Activated CD8-positive, alpha-beta T cell treated with anti-CD3 and anti-CD28 coated beads for 36 hours (primary cell): ENCODE measurements at regions not wholly inside any gene's neighbourhood (a gene's known extent, or its start where the extent isn't known, plus 50 kb on each side); places are given as distances from the start of the nearest gene placed in this dataset.

Experiments
- ATAC-seq: fragments of 200-7000 bp; cut with Tn5 transposase; one replicate; pipeline ENCODE4 v1.10.0; 2021; ENCODE audit warnings: mild to moderate bottlenecking, moderate library complexity
- CTCF ChIA-PET: fragments of 350-600 bp; sonication (Branson Sonifier 250); formaldehyde crosslinking; loops from one replicate; lab custom pipeline; 2021; ENCODE audit warnings: antibody characterized with exemption; lab: Charles Lee
- POLR2A ChIA-PET: fragments of 350-600 bp; sonication (Branson Sonifier 250); formaldehyde crosslinking; loops from one replicate; lab custom pipeline; 2021; ENCODE audit warnings: antibody characterized with exemption; lab: Charles Lee
- DNase-seq: peaks from one replicate; pipeline ENCODE4 v3.0.0-alpha.2; 2020
- H3K27ac Mint-ChIP-seq: one replicate; pipeline ENCODE4 v1.8.0; 2021; ENCODE audit warnings: mild to moderate bottlenecking, mixed read lengths
- H3K27me3 Mint-ChIP-seq: one replicate; pipeline ENCODE4 v1.8.0; 2021; ENCODE audit warnings: mixed read lengths
- H3K36me3 Mint-ChIP-seq: one replicate; pipeline ENCODE4 v1.8.0; 2021; ENCODE audit warnings: low read depth, mixed read lengths
- H3K4me1 Mint-ChIP-seq: one replicate; pipeline ENCODE4 v1.8.0; 2021; ENCODE audit warnings: low read depth, mixed read lengths
- H3K4me3 Mint-ChIP-seq: one replicate; pipeline ENCODE4 v1.8.0; 2021; ENCODE audit warnings: mild to moderate bottlenecking, moderate library complexity, mixed read lengths
- H3K9me3 Mint-ChIP-seq: one replicate; pipeline ENCODE4 v1.8.0; 2021; ENCODE audit warnings: mixed read lengths
- intact Hi-C: fragments of 100-400 bp; cut with micrococcal nuclease; formaldehyde crosslinking; loops from one replicate; pipeline ENCODE4 v1.10.0; 2022
- TF ChIP-seq, protein P1 (sequence below): fragments of 200-600 bp; IDR thresholded peaks from one replicate; pipeline ENCODE4 v1.8.0; 2022; ENCODE audit warnings: antibody characterized with exemption, mild to moderate bottlenecking

DNA sequence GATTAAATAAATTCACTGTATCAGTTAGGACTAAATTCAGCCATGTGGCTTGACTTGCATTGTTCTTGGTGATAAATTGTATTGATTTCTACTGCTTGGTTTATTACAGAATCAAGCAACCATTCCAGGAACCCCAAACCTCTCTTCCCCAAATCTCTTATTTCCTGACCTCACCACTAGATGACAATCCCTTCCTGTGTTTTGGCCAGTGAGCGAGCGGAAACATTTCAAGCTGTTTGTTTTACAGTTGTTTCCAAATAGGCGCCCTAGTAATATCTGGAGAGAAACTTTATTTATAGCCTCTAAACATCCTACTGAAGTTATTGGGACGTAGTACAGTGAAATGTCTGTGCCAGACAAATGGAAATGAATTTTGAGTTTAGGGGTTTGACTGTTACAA lies 161.1 kb downstream of the SNAPC1 start:
- H3K4me1 Mint-ChIP-seq: no peaks in the 10 kb centered on the region
- POLR2A ChIA-PET: no interaction called here
- ATAC-seq (no peak), DNase-seq (no peak)
- intact Hi-C loops: no loop called here
- TF ChIP-seq, protein P1, sequence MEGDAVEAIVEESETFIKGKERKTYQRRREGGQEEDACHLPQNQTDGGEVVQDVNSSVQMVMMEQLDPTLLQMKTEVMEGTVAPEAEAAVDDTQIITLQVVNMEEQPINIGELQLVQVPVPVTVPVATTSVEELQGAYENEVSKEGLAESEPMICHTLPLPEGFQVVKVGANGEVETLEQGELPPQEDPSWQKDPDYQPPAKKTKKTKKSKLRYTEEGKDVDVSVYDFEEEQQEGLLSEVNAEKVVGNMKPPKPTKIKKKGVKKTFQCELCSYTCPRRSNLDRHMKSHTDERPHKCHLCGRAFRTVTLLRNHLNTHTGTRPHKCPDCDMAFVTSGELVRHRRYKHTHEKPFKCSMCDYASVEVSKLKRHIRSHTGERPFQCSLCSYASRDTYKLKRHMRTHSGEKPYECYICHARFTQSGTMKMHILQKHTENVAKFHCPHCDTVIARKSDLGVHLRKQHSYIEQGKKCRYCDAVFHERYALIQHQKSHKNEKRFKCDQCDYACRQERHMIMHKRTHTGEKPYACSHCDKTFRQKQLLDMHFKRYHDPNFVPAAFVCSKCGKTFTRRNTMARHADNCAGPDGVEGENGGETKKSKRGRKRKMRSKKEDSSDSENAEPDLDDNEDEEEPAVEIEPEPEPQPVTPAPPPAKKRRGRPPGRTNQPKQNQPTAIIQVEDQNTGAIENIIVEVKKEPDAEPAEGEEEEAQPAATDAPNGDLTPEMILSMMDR: no peak
- peaks cover 20% of the 10 kb centered on the region for H3K27me3 Mint-ChIP-seq
- no peaks in the 10 kb centered on the region for H3K36me3 Mint-ChIP-seq
- no peak overlapping the region for H3K4me3 Mint-ChIP-seq
- no peak overlapping the region for H3K27ac Mint-ChIP-seq
- CTCF ChIA-PET: interaction anchor here (0.6 kb wide), 1 partner anchor 203 kb away, joined by 4 read pairs; no protein-coding TSS in a partner anchor
- no peaks in the 10 kb centered on the region for H3K9me3 Mint-ChIP-seq

DNA sequence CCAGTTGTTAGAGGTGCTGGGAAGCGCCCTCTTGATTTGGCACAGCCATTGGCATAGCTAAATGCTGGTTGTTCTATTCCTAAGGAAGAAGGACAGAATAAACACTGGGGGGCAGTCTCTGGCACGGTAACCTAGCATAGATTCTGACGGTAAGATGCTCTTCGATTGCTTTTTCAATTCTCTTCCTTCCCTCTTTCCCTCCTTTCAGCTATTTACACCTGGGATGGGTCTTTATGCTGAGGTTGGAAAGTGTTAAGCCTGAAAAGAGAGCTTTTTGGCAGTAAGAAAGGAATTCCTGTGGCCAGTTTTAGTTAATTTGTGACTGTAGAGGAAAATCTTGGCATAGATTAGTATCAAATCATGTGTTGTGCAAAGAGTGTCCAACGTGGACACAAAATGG lies 162.8 kb downstream of the SNAPC1 start:
- no peak overlapping the region for H3K27ac Mint-ChIP-seq
- no peaks in the 10 kb centered on the region for H3K9me3 Mint-ChIP-seq
- ChIA-PET POLR2A (no interaction called here), CTCF (interaction anchor here (0.6 to 5.4 kb wide), 12 partner anchors 8 to 662 kb away, joined by 3 to 77 read pairs (median 3); no protein-coding TSS in a partner anchor)
- H3K27me3 Mint-ChIP-seq: peaks cover 18% of the 10 kb centered on the region
- intact Hi-C loops: loop anchor here (2.0 kb wide), 1 partner anchor 202 kb away; no protein-coding TSS in a partner anchor
- ATAC-seq (no peak), DNase-seq (peak; percentile 34)
- H3K4me1 Mint-ChIP-seq: no peaks in the 10 kb centered on the region
- H3K36me3 Mint-ChIP-seq: no peaks in the 10 kb centered on the region
- no peak overlapping the region for H3K4me3 Mint-ChIP-seq
- TF ChIP-seq, protein P1: peak; percentile 24

DNA sequence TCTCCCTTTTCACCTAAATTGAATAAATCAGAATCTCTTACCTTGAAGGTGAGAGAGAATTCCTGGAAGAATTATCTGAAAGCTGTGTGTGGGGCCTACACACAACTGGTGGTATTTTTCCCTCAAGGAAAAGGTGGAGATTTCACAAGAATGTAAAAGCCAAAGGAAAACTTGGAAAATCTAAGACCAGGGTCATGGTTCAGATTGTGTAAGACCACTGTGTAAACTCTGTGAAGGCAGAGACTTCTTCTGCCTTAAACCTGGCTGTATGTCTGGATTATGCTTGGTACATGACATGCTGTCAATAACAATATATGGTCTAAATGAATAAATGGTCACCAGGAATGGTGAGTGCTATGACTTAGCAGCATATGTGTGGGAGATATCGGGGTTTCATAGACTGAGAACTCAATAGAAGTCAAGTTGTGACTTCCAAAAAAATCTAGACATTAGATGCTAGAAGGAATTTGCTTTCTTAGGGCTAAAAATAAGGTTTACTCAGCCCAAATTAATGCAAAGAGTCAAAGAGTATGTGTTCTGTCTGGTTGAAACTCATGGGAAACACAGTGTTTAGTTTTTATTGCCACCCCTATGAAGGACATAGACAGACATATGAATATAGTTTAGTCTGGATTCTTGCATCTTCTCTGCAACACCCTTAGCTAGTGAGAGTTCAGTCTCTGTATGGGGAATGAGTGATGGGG lies 163.7 kb downstream of the SNAPC1 start:
- POLR2A ChIA-PET: no interaction called here
- H3K4me1 Mint-ChIP-seq: no peaks in the 10 kb centered on the region
- H3K4me3 Mint-ChIP-seq: no peak overlapping the region
- intact Hi-C loops: loop anchor here (2.0 kb wide), 1 partner anchor 201 kb away; no protein-coding TSS in a partner anchor
- no peak for DNase-seq
- CTCF ChIA-PET: interaction anchor here (1.0 to 5.4 kb wide), 6 partner anchors 26 to 206 kb away, joined by 3 to 77 read pairs (median 6); no protein-coding TSS in a partner anchor
- H3K27ac Mint-ChIP-seq: no peak overlapping the region
- no peaks in the 10 kb centered on the region for H3K36me3 Mint-ChIP-seq
- ATAC-seq: no peak
- peaks cover 21% of the 10 kb centered on the region for H3K27me3 Mint-ChIP-seq
- no peaks in the 10 kb centered on the region for H3K9me3 Mint-ChIP-seq
- TF ChIP-seq, protein P1: no peak

DNA sequence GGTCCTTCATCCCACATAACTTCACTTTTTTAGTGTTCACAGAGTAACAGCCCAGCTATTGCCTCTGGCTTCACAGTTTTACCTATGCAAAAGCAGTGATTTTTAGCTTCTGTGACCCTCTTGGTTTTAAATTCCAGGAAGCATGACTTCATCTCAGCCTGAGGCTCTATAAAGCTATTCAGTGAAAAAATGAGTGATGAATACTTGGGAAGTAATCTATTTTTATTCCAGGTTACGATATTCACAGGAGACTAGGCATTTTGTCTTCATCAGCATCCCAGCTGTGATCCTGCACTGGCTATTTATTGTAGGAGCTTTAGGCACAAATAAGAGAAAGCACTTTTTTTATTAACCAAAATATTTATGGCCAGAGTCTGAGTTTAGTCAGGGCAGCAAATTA lies 164.8 kb downstream of the SNAPC1 start:
- POLR2A ChIA-PET: no interaction called here

More for the DNA sequence above, 164.8 kb downstream of the SNAPC1 start:
- DNase-seq: no peak
- H3K36me3 Mint-ChIP-seq: no peaks in the 10 kb centered on the region
- intact Hi-C loops: no loop called here
- H3K27me3 Mint-ChIP-seq: peaks cover 24% of the 10 kb centered on the region
- TF ChIP-seq, protein P1: no peak
- H3K4me3 Mint-ChIP-seq: no peak overlapping the region
- no peak overlapping the region for H3K27ac Mint-ChIP-seq
- no peak for ATAC-seq
- no peaks in the 10 kb centered on the region for H3K4me1 Mint-ChIP-seq
- CTCF ChIA-PET: interaction anchor here (0.9 to 5.4 kb wide), 5 partner anchors 21 to 199 kb away, joined by 3 to 77 read pairs (median 3); no protein-coding TSS in a partner anchor
- H3K9me3 Mint-ChIP-seq: no peaks in the 10 kb centered on the region
